ENCODE measurements at regions not wholly inside any gene's neighbourhood (a gene's known extent, or its start where the extent isn't known, plus 50 kb on each side); places are given as distances from the start of the nearest gene placed in this dataset.

- FAIRE-seq = no peak
- DNase-seq (ENCODE audit: extremely low spot score, insufficient read length, low read depth) = no peak
Observed at GRCh38 chr20:48324744-48325143, 503.1 kb downstream of the PREX1 start.

GRCh38 chr20:48321271-48321670 is 506.5 kb downstream of the PREX1 start:
- FAIRE-seq (no peak), DNase-seq (ENCODE audit: extremely low spot score, insufficient read length, low read depth) (no peak)

GRCh38 chr20:48319943-48320584 is 507.7 kb downstream of the PREX1 start:
- FAIRE-seq = no peak

GRCh38 chr20:48317578-48317977 is 510.2 kb downstream of the PREX1 start:
- no peak for FAIRE-seq
- DNase-seq (ENCODE audit: extremely low spot score, insufficient read length, low read depth) = no peak

More at GRCh38 chr20:48319943-48320584, 507.7 kb downstream of the PREX1 start:
- DNase-seq (ENCODE audit: extremely low spot score, insufficient read length, low read depth) = no peak

- FAIRE-seq = no peak
- no peak for DNase-seq (ENCODE audit: extremely low spot score, insufficient read length, low read depth)
Observed at GRCh38 chr20:48314925-48315592, 512.7 kb downstream of the PREX1 start.

GRCh38 chr20:48313324-48313723 is 514.5 kb downstream of the PREX1 start:
- FAIRE-seq (no peak), DNase-seq (ENCODE audit: extremely low spot score, insufficient read length, low read depth) (no peak)

GRCh38 chr20:48311956-48312355 is 515.8 kb downstream of the PREX1 start:
- FAIRE-seq = no peak

GRCh38 chr20:48310305-48310704 is 517.5 kb downstream of the PREX1 start:
- no peak for FAIRE-seq

More at GRCh38 chr20:48311956-48312355, 515.8 kb downstream of the PREX1 start:
- no peak for DNase-seq (ENCODE audit: extremely low spot score, insufficient read length, low read depth)

GRCh38 chr20:48309293-48309692 is 518.5 kb downstream of the PREX1 start:
- no peak for FAIRE-seq
- DNase-seq (ENCODE audit: extremely low spot score, insufficient read length, low read depth) = no peak

More at GRCh38 chr20:48310305-48310704, 517.5 kb downstream of the PREX1 start:
- no peak for DNase-seq (ENCODE audit: extremely low spot score, insufficient read length, low read depth)

- no peak for FAIRE-seq
Observed at GRCh38 chr20:48308882-48309281, 518.9 kb downstream of the PREX1 start.

GRCh38 chr20:48308232-48308781 is 519.5 kb downstream of the PREX1 start:
- FAIRE-seq (no peak), DNase-seq (ENCODE audit: extremely low spot score, insufficient read length, low read depth) (no peak)

More at GRCh38 chr20:48308882-48309281, 518.9 kb downstream of the PREX1 start:
- no peak for DNase-seq (ENCODE audit: extremely low spot score, insufficient read length, low read depth)

GRCh38 chr20:48307277-48307676 is 520.5 kb downstream of the PREX1 start:
- DNase-seq (ENCODE audit: extremely low spot score, insufficient read length, low read depth) = no peak
- FAIRE-seq = no peak

- FAIRE-seq = no peak
Observed at GRCh38 chr20:48302844-48303542, 517.7 kb upstream of the SULF2 start.

GRCh38 chr20:48302149-48302548 is 516.9 kb upstream of the SULF2 start:
- FAIRE-seq = no peak
- DNase-seq (ENCODE audit: extremely low spot score, insufficient read length, low read depth) = no peak

More at GRCh38 chr20:48302844-48303542, 517.7 kb upstream of the SULF2 start:
- no peak for DNase-seq (ENCODE audit: extremely low spot score, insufficient read length, low read depth)

- no peak for DNase-seq (ENCODE audit: extremely low spot score, insufficient read length, low read depth)
- no peak for FAIRE-seq
Observed at GRCh38 chr20:48301189-48301588, 515.9 kb upstream of the SULF2 start.

- FAIRE-seq (no peak), DNase-seq (ENCODE audit: extremely low spot score, insufficient read length, low read depth) (no peak)
Observed at GRCh38 chr20:48300529-48300928, 515.2 kb upstream of the SULF2 start.

GRCh38 chr20:48298851-48299484 is 513.7 kb upstream of the SULF2 start:
- FAIRE-seq (no peak), DNase-seq (ENCODE audit: extremely low spot score, insufficient read length, low read depth) (no peak)

- no peak for DNase-seq (ENCODE audit: extremely low spot score, insufficient read length, low read depth)
- no peak for FAIRE-seq
Observed at GRCh38 chr20:48298433-48298832, 513.2 kb upstream of the SULF2 start.

- DNase-seq (ENCODE audit: extremely low spot score, insufficient read length, low read depth) = no peak
Observed at GRCh38 chr20:48295966-48296421, 510.7 kb upstream of the SULF2 start.

GRCh38 chr20:48295445-48295903 is 510.2 kb upstream of the SULF2 start:
- FAIRE-seq (no peak), DNase-seq (ENCODE audit: extremely low spot score, insufficient read length, low read depth) (no peak)

More at GRCh38 chr20:48295966-48296421, 510.7 kb upstream of the SULF2 start:
- no peak for FAIRE-seq

Data from GM18507 (cell line).